ENCODE measurements at regions not wholly inside any gene's neighbourhood (a gene's known extent, or its start where the extent isn't known, plus 50 kb on each side); places are given as distances from the start of the nearest gene placed in this dataset.

DNA sequence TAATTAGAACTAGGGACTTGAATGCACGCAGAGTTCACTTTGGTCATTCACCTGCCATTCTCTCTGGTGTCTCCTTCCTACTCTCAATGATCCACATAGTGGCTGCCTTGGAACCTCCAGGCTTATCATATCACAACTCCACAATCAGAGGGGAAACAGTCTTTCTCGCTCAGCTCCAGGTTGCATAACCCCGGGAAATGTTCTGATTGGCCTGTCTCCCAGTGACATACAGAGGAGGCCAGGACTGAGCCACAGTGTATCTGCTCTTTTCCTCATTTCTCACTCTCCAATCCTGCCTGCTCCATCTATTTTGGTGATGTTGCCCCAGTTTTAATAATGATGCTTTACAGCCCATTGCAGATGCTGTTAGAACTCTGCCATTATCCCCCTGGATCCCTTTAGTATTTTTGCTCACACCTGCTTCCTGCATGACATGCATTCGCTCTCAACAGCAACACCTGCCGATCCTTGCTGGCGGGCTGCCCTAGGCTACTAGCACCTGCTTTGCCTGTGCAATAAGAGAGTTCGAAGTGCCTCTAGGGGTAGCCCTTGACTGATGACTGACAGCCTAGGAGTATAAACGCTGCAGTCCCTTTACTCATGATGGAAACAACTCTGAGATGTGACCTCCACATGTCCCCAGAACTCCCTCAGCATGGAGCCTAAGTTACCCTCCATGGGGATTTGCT lies 211.3 kb upstream of the RPS6KA3 start:
- Histone ChIP-seq H3K4me3 (no peak overlapping the region), H3K27ac (no peak overlapping the region), H3K36me3 (no peaks in the 10 kb centered on the region), H3K9me3 (no peaks in the 10 kb centered on the region), H3K27me3 (no peaks in the 10 kb centered on the region), H3K4me1 (no peaks in the 10 kb centered on the region)
- no peak for DNase-seq (ENCODE audit: extremely low spot score in 2 of 2)
- intact Hi-C loops (cut with DNase I), result no loop called here
- TF ChIP-seq POLR2A (IDR thresholded peaks at IDR 0.05) (no peak), POLR2AphosphoS5 (IDR thresholded peaks at IDR 0.05; ENCODE audit: insufficient read depth in 1 of 2, low read depth in 1 of 2) (no peak)
- TF ChIP-seq, protein P1, sequence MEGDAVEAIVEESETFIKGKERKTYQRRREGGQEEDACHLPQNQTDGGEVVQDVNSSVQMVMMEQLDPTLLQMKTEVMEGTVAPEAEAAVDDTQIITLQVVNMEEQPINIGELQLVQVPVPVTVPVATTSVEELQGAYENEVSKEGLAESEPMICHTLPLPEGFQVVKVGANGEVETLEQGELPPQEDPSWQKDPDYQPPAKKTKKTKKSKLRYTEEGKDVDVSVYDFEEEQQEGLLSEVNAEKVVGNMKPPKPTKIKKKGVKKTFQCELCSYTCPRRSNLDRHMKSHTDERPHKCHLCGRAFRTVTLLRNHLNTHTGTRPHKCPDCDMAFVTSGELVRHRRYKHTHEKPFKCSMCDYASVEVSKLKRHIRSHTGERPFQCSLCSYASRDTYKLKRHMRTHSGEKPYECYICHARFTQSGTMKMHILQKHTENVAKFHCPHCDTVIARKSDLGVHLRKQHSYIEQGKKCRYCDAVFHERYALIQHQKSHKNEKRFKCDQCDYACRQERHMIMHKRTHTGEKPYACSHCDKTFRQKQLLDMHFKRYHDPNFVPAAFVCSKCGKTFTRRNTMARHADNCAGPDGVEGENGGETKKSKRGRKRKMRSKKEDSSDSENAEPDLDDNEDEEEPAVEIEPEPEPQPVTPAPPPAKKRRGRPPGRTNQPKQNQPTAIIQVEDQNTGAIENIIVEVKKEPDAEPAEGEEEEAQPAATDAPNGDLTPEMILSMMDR (IDR thresholded peaks at IDR 0.05), result no peak

DNA sequence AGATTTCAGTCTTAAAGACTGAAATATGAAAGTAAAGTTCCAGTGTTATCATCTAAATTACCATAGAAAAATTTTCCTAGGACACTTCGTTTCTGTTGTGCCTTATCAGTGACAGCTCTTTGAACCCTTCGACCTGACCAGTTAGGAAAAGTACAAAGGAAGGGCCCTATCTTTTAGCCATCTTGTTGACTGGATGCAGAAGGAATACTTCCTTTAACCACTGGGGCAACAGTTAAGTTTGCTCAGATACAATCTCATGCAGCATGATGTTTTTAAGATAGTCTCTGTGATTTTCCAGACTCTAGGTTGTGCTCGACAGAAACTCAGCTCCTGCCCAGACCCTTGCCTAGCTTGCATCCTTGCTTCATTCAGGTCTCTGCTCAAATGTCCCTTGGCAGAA lies 210.5 kb upstream of the RPS6KA3 start:
- H3K27ac ChIP-seq, result no peak overlapping the region
- H3K27me3 ChIP-seq, result no peaks in the 10 kb centered on the region
- intact Hi-C loops (cut with DNase I), result no loop called here
- no peaks in the 10 kb centered on the region for H3K4me1 ChIP-seq
- no peak for DNase-seq (ENCODE audit: extremely low spot score in 2 of 2)
- H3K4me3 ChIP-seq, result no peak overlapping the region
- no peaks in the 10 kb centered on the region for H3K9me3 ChIP-seq
- H3K36me3 ChIP-seq, result no peaks in the 10 kb centered on the region
- no peak for TF ChIP-seq POLR2A (IDR thresholded peaks at IDR 0.05)
- TF ChIP-seq, protein P1 (IDR thresholded peaks at IDR 0.05), result no peak
- TF ChIP-seq POLR2AphosphoS5 (IDR thresholded peaks at IDR 0.05; ENCODE audit: insufficient read depth in 1 of 2, low read depth in 1 of 2), result no peak

DNA sequence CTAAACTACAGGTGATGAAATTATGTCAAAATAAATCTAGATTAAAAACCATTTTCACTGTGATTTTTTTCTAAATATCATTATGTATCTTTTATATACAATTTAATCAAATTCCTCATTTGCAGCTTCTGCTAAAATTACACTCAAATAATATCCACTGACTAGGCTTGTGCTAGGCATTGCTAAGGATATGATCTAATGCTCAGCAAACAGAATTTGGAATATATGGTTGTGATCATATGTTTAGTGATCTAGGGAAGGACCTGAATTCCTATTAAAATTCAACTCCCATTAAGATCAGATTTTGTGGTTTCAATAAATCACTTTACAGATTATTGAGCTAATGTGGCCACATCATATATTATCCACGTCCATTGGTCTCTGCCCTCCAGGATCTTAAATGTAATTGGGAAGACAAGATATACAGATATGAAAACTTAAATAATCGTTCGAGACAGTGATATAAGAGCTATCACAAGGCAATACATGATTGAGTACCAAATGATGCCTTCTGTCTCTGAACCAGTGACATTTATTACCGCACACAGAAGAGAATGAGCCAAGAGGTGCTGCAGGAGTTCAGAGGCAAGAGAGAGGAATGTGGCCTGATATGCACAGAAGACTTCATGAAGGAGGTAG lies 206.0 kb upstream of the RPS6KA3 start:
- H3K27ac ChIP-seq, result no peak overlapping the region
- H3K27me3 ChIP-seq, result no peaks in the 10 kb centered on the region
- no peak for DNase-seq (ENCODE audit: extremely low spot score in 2 of 2)
- intact Hi-C loops (cut with DNase I), result no loop called here
- H3K4me1 ChIP-seq, result no peaks in the 10 kb centered on the region
- no peak for TF ChIP-seq POLR2AphosphoS5 (IDR thresholded peaks at IDR 0.05; ENCODE audit: insufficient read depth in 1 of 2, low read depth in 1 of 2)
- TF ChIP-seq, protein P1 (IDR thresholded peaks at IDR 0.05), result no peak
- TF ChIP-seq POLR2A (IDR thresholded peaks at IDR 0.05), result no peak
- no peaks in the 10 kb centered on the region for H3K36me3 ChIP-seq
- no peaks in the 10 kb centered on the region for H3K9me3 ChIP-seq
- no peak overlapping the region for H3K4me3 ChIP-seq

DNA sequence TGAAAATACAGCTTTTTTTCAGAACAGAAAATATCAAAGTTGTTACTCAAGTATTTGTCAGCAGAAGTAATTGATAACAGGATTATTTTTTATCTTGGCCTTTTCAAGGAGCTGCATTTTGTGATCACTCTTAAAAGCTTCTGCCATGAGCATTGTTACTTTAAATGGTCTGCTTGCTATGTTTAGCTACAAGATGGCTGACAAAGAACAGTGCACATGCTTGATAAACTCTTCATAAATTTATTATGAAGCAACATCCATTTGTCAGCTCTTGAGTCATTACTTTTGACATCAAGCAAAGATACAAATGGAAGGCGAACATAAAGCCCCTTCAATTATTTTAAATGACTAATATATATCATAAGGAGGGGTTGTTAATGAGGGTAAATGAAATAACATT lies 205.4 kb upstream of the RPS6KA3 start:
- intact Hi-C loops (cut with DNase I), result no loop called here
- no peaks in the 10 kb centered on the region for H3K36me3 ChIP-seq
- H3K4me3 ChIP-seq, result no peak overlapping the region
- no peaks in the 10 kb centered on the region for H3K27me3 ChIP-seq
- H3K27ac ChIP-seq, result no peak overlapping the region
- no peak for TF ChIP-seq POLR2A (IDR thresholded peaks at IDR 0.05)
- TF ChIP-seq, protein P1 (IDR thresholded peaks at IDR 0.05), result no peak
- no peak for TF ChIP-seq POLR2AphosphoS5 (IDR thresholded peaks at IDR 0.05; ENCODE audit: insufficient read depth in 1 of 2, low read depth in 1 of 2)
- no peaks in the 10 kb centered on the region for H3K9me3 ChIP-seq
- no peak for DNase-seq (ENCODE audit: extremely low spot score in 2 of 2)
- no peaks in the 10 kb centered on the region for H3K4me1 ChIP-seq

DNA sequence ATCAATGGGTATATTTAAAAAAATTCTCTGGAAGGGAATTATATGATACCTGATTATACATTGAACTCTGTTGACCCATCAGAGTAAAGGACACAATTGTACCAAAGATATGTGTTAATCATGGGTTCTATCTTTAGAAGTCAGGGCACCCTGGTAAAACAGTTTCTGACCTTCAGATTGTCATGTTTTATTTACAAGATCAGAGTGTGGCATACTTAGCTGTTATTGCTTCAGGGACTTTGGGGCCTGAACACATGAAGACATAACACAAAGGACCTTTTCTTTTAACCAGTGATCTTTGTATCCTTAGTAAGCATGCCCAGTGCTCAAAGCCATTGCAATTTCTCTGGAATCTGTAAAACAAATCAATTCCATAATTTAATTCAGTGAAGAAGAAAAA lies 204.8 kb upstream of the RPS6KA3 start:
- no peak for TF ChIP-seq POLR2A (IDR thresholded peaks at IDR 0.05)
- no peak for TF ChIP-seq POLR2AphosphoS5 (IDR thresholded peaks at IDR 0.05; ENCODE audit: insufficient read depth in 1 of 2, low read depth in 1 of 2)
- TF ChIP-seq, protein P1 (IDR thresholded peaks at IDR 0.05), result no peak
- H3K9me3 ChIP-seq, result no peaks in the 10 kb centered on the region
- H3K36me3 ChIP-seq, result no peaks in the 10 kb centered on the region
- intact Hi-C loops (cut with DNase I), result no loop called here
- H3K27ac ChIP-seq, result no peak overlapping the region
- no peak overlapping the region for H3K4me3 ChIP-seq
- H3K27me3 ChIP-seq, result no peaks in the 10 kb centered on the region
- no peaks in the 10 kb centered on the region for H3K4me1 ChIP-seq
- no peak for DNase-seq (ENCODE audit: extremely low spot score in 2 of 2)
